IMR-90 (cell line): ENCODE measurements at regions not wholly inside any gene's neighbourhood (a gene's known extent, or its start where the extent isn't known, plus 50 kb on each side); places are given as distances from the start of the nearest gene placed in this dataset.

Experiments used
- ATAC-seq: fragments of 200-7000 bp; cut with Tn5 transposase; 2 replicates; pipeline ENCODE4 v1.9.1; 2020; ENCODE audit warnings: low read depth, mild to moderate bottlenecking, moderate library complexity
- BruUV-seq: library from RNA; stranded (reverse); fragments of 400-500 nt; replicated peaks from 2 replicates; lab custom pipeline; 2021; lab: Mats Ljungman, UMichigan
- CTCF ChIA-PET: fragments of 300-600 bp; formaldehyde crosslinking; extraction: SDS; loops from one replicate; lab custom pipeline; 2021; ENCODE audit warnings: antibody characterized with exemption; lab: Yijun Ruan, JAX
- POLR2A ChIA-PET: fragments of 300-600 bp; sonication (Branson Sonifier 250); formaldehyde crosslinking; loops from one replicate; lab custom pipeline; 2022; ENCODE audit warnings: antibody characterized with exemption; ENCODE audit not compliant: unreplicated experiment; lab: Charles Lee
- DNase-seq: peaks from one replicate; pipeline ENCODE4 v3.0.0; 2013
- H2AFZ ChIP-seq: replicated peaks from 2 replicates; pipeline ENCODE3; 2013; ENCODE audit warnings: low read length, mild to moderate bottlenecking; ENCODE audit not compliant: poor library complexity
- H2AK5ac ChIP-seq: 2 replicates; pipeline ENCODE4 v1.6.1; 2013; ENCODE audit warnings: low read depth, low read length, inconsistent platforms
- H2AK9ac ChIP-seq: replicated peaks from 2 replicates; pipeline ENCODE3; 2013; ENCODE audit warnings: mild to moderate bottlenecking, low read depth, low read length, moderate library complexity; ENCODE audit not compliant: poor library complexity
- H2BK120ac ChIP-seq: 2 replicates; pipeline ENCODE4 v1.6.1; 2013; ENCODE audit warnings: low read depth, low read length, inconsistent platforms
- H2BK15ac ChIP-seq: 3 replicates; pipeline ENCODE4 v1.6.1; 2013; ENCODE audit warnings: low read depth, low read length, inconsistent platforms
- H2BK20ac ChIP-seq: 2 replicates; pipeline ENCODE4 v1.6.1; 2013; ENCODE audit warnings: low read depth, mild to moderate bottlenecking, inconsistent platforms, low read length, moderate library complexity
- H2BK5ac ChIP-seq: 2 replicates; pipeline ENCODE4 v1.6.1; 2013; ENCODE audit warnings: mild to moderate bottlenecking, low read depth, low read length, inconsistent platforms; ENCODE audit not compliant: poor library complexity, severe bottlenecking
- H3K14ac ChIP-seq: replicated peaks from 2 replicates; pipeline ENCODE4 v1.6.1; 2013; ENCODE audit warnings: low read depth, low read length, inconsistent platforms
- H3K18ac ChIP-seq: 2 replicates; pipeline ENCODE4 v1.6.1; 2013; ENCODE audit warnings: low read depth, low read length, control low read depth
- H3K23ac ChIP-seq: 2 replicates; pipeline ENCODE4 v1.6.1; 2013; ENCODE audit warnings: low read depth, low read length, inconsistent platforms
- H3K27ac ChIP-seq: 2 replicates; pipeline ENCODE4 v1.5.1; 2013; ENCODE audit warnings: mild to moderate bottlenecking, control low read depth, low read length; ENCODE audit not compliant: insufficient read depth
- H3K27me3 ChIP-seq: 2 replicates; pipeline ENCODE4 v1.6.1; 2013; ENCODE audit warnings: low read length; ENCODE audit not compliant: control insufficient read depth, insufficient read depth
- H3K36me3 ChIP-seq: 2 replicates; pipeline ENCODE4 v1.6.1; 2013; ENCODE audit warnings: low read length, mixed read lengths; ENCODE audit not compliant: control insufficient read depth, insufficient read depth
- H3K4ac ChIP-seq: 2 replicates; pipeline ENCODE4 v1.6.1; 2013; ENCODE audit warnings: low read depth, low read length, inconsistent platforms
- H3K4me1 ChIP-seq: 2 replicates; pipeline ENCODE4 v1.6.1; 2013; ENCODE audit warnings: low read length, mixed read lengths; ENCODE audit not compliant: control insufficient read depth, insufficient read depth
- H3K4me2 ChIP-seq: 2 replicates; pipeline ENCODE4 v1.6.1; 2013; ENCODE audit warnings: low read depth, mild to moderate bottlenecking, control low read depth, low read length, moderate library complexity
- H3K4me3 ChIP-seq: 2 replicates; pipeline ENCODE4 v1.5.1; 2013; ENCODE audit warnings: low read depth, mild to moderate bottlenecking, control low read depth, low read length, moderate library complexity; ENCODE audit not compliant: insufficient read depth
- H3K56ac ChIP-seq: 2 replicates; pipeline ENCODE4 v1.6.1; 2013; ENCODE audit warnings: low read length, inconsistent platforms; ENCODE audit not compliant: insufficient read depth; ENCODE audit errors: extremely low read depth
- H3K79me1 ChIP-seq, 2 experiments: 2 replicates each; pipeline ENCODE4 v1.6.1; 2013; ENCODE audit warnings: low read length in 2 of 2, inconsistent platforms in 1 of 2, low read depth in 1 of 2
- H3K9ac ChIP-seq: 2 replicates; pipeline ENCODE4 v1.6.1; 2013; ENCODE audit warnings: low read depth, low read length, control low read depth
- H3K9me1 ChIP-seq: 2 replicates; pipeline ENCODE4 v1.6.1; 2013; ENCODE audit warnings: low read length, inconsistent platforms; ENCODE audit not compliant: insufficient read depth
- H3K9me3 ChIP-seq: 2 replicates; pipeline ENCODE4 v1.6.1; 2013; ENCODE audit warnings: low read length; ENCODE audit not compliant: control insufficient read depth, insufficient read depth
- H4K20me1 ChIP-seq: 2 replicates; pipeline ENCODE4 v1.6.1; 2013; ENCODE audit warnings: low read length, inconsistent platforms; ENCODE audit not compliant: insufficient read depth
- H4K5ac ChIP-seq: 2 replicates; pipeline ENCODE4 v1.6.1; 2013; ENCODE audit warnings: mild to moderate bottlenecking, low read depth, low read length, control low read depth
- H4K8ac ChIP-seq, 2 experiments: 2 replicates each; pipeline ENCODE4 v1.6.1; 2013; ENCODE audit warnings: low read depth in 2 of 2, low read length in 2 of 2, control low read depth in 1 of 2, inconsistent platforms in 1 of 2
- H4K91ac ChIP-seq: 2 replicates; pipeline ENCODE4 v1.6.1; 2013; ENCODE audit warnings: low read depth, low read length, inconsistent platforms; ENCODE audit not compliant: insufficient read depth
- BHLHE40 ChIP-seq: fragments of 150-350 bp; IDR thresholded peaks from 2 replicates; pipeline ENCODE4 v1.6.1; 2016; ENCODE audit warnings: mild to moderate bottlenecking, low read depth, low read length
- POLR2A ChIP-seq: IDR thresholded peaks from 2 replicates; pipeline ENCODE4 v1.6.1; 2012; ENCODE audit warnings: mild to moderate bottlenecking, low read depth, low read length
- SMC3 ChIP-seq: fragments of 150-350 bp; IDR thresholded peaks from 2 replicates; pipeline ENCODE4 v1.6.1; 2016; ENCODE audit warnings: low read depth, mild to moderate bottlenecking, antibody characterized with exemption, low read length, moderate library complexity
- WGBS, 2 experiments: methylation state at CpG; one replicate each; pipeline versions ENCODE4 v1.1.5 to v1.1.7; 2013; ENCODE audit warnings: missing lambda C conversion rate in 2 of 2; ENCODE audit not compliant: insufficient read length in 1 of 2; ENCODE audit errors: extremely low coverage in 2 of 2; 5-methylcytosine and 5-hydroxymethylcytosine counted together
- dilution Hi-C: fragments of 300-500 bp; cut with HindIII; formaldehyde crosslinking; loops from one replicate; pipeline ENCODE4 v1.14.3; 2018; ENCODE audit warnings: low sequenced_read_pairs; ENCODE audit not compliant: unreplicated experiment
- in situ Hi-C: fragments of 300-500 bp; cut with MboI; formaldehyde crosslinking; loops from 3 replicates; pipeline ENCODE4 v1.14.3; 2019; ENCODE audit warnings: low sequenced_read_pairs, inconsistent platforms, mixed read lengths
- intact Hi-C: fragments of 100-400 bp; cut with micrococcal nuclease; formaldehyde crosslinking; loops from 2 replicates; pipeline ENCODE4 v1.10.0; 2022
- TF ChIP-seq, protein P1 (sequence below): fragments of 150-350 bp; IDR thresholded peaks from 2 replicates; pipeline ENCODE4 v1.6.1; 2017; ENCODE audit warnings: mild to moderate bottlenecking, antibody characterized with exemption, low read length, low read depth

- Histone ChIP-seq H3K23ac (no peak overlapping the region), H3K4me1 (no peaks in the 10 kb centered on the region), H3K9ac (no peak overlapping the region), H3K4me2 (no peak overlapping the region), H3K27ac (no peak overlapping the region), H3K79me1 (no peaks in the 10 kb centered on the region), H4K20me1 (no peaks in the 10 kb centered on the region), H2AK5ac (no peak overlapping the region), H2BK20ac (no peak overlapping the region), H3K56ac (no peak overlapping the region), H3K9me3 (peaks cover 54% of the 10 kb centered on the region), H3K27me3 (no peaks in the 10 kb centered on the region), H2BK5ac (no peak overlapping the region), H2AFZ (no peak overlapping the region), H3K4me3 (no peak overlapping the region), H4K5ac (no peak overlapping the region), H3K9me1 (no peaks in the 10 kb centered on the region), H3K36me3 (no peaks in the 10 kb centered on the region), H2AK9ac (no peak overlapping the region), H2BK120ac (no peak overlapping the region), H3K18ac (no peak overlapping the region), H4K91ac (no peak overlapping the region), H4K8ac (no peak overlapping the region), H2BK15ac (no peak overlapping the region), H3K4ac (no peak overlapping the region), H3K14ac (no peak overlapping the region)
- DNase-seq (no peak), ATAC-seq (no peak)
- no TSS peak for BruUV-seq
- intact Hi-C loops: no loop called here
- dilution Hi-C loops: no loop called here
- in situ Hi-C loops: no loop called here
- WGBS, 2 experiments: 47% methylated on average over 5 of the region's 7 CpGs; no CpG with 5 or more reads in 1 of the 2 experiments
- TF ChIP-seq, protein P1, sequence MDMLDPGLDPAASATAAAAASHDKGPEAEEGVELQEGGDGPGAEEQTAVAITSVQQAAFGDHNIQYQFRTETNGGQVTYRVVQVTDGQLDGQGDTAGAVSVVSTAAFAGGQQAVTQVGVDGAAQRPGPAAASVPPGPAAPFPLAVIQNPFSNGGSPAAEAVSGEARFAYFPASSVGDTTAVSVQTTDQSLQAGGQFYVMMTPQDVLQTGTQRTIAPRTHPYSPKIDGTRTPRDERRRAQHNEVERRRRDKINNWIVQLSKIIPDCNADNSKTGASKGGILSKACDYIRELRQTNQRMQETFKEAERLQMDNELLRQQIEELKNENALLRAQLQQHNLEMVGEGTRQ: no peak
- TF ChIP-seq POLR2A: no peak
- no peak for TF ChIP-seq SMC3
- no peak for TF ChIP-seq BHLHE40
- POLR2A ChIA-PET: no interaction called here
- CTCF ChIA-PET: no interaction called here
Observed at GRCh38 chr10:131678613-131679012, 222.2 kb upstream of the PPP2R2D start.
